Astrocyte (in vitro differentiated cells and primary cell): ENCODE measurements at regions not wholly inside any gene's neighbourhood (a gene's known extent, or its start where the extent isn't known, plus 50 kb on each side); places are given as distances from the start of the nearest gene placed in this dataset.
"Not testable (repeated sequence)": the region's sequence is repeated elsewhere in the genome, so short reads cannot be mapped to it uniquely, and the experiment has no call there.

Experiments
- DNase-seq: peaks from one replicate; pipeline ENCODE4 v3.0.0-alpha.2; 2010; ENCODE audit warnings: low read depth
- FAIRE-seq: peaks from 2 replicates; lab custom pipeline; 2011; peaks lifted over from hg19 to GRCh38; lab: Jason Lieb, UNC
- H2AFZ ChIP-seq: 2 replicates; pipeline ENCODE4 v1.6.0; 2012; ENCODE audit warnings: low read depth, low read length, inconsistent platforms
- H3K27ac ChIP-seq: 2 replicates; pipeline ENCODE4 v1.5.1; 2011; ENCODE audit warnings: low read depth, low read length, inconsistent platforms
- H3K27me3 ChIP-seq: 2 replicates; pipeline ENCODE4 v1.6.0; 2011; ENCODE audit warnings: low read length, inconsistent platforms; ENCODE audit not compliant: insufficient read depth
- H3K36me3 ChIP-seq: 2 replicates; pipeline ENCODE4 v1.5.1; 2011; ENCODE audit warnings: low read length, inconsistent platforms; ENCODE audit not compliant: insufficient read depth
- H3K4me1 ChIP-seq: 2 replicates; pipeline ENCODE4 v1.5.1; 2011; ENCODE audit warnings: low read length, inconsistent platforms; ENCODE audit not compliant: insufficient read depth
- H3K4me2 ChIP-seq: 2 replicates; pipeline ENCODE4 v1.6.0; 2012; ENCODE audit warnings: low read length, inconsistent platforms
- H3K4me3 ChIP-seq: 2 replicates; pipeline ENCODE4 v1.5.1; 2011; ENCODE audit warnings: low read depth, mild to moderate bottlenecking, low read length, inconsistent platforms; ENCODE audit not compliant: insufficient read depth
- H3K79me2 ChIP-seq: 2 replicates; pipeline ENCODE4 v1.6.0; 2012; ENCODE audit warnings: mild to moderate bottlenecking, low read length, inconsistent platforms; ENCODE audit not compliant: insufficient read depth
- H3K9ac ChIP-seq: 2 replicates; pipeline ENCODE4 v1.6.0; 2012; ENCODE audit warnings: mild to moderate bottlenecking, low read length, inconsistent platforms
- H3K9me3 ChIP-seq: 2 replicates; pipeline ENCODE4 v1.5.1; 2012; ENCODE audit warnings: low read depth, mild to moderate bottlenecking, low read length, inconsistent platforms; ENCODE audit not compliant: insufficient read depth
- H4K20me1 ChIP-seq: 2 replicates; pipeline ENCODE4 v1.6.0; 2012; ENCODE audit warnings: low read length, inconsistent platforms; ENCODE audit not compliant: insufficient read depth
- H3K27ac Mint-ChIP-seq: one replicate; pipeline ENCODE4 v1.8.0; 2021; ENCODE audit warnings: mild to moderate bottlenecking, mixed read lengths; ENCODE audit not compliant: unreplicated experiment
- H3K27me3 Mint-ChIP-seq: one replicate; pipeline ENCODE4 v1.8.0; 2021; ENCODE audit warnings: low read depth, mixed read lengths; ENCODE audit not compliant: unreplicated experiment
- H3K36me3 Mint-ChIP-seq: one replicate; pipeline ENCODE4 v1.8.0; 2021; ENCODE audit warnings: low read depth, mixed read lengths; ENCODE audit not compliant: unreplicated experiment
- H3K4me1 Mint-ChIP-seq: one replicate; pipeline ENCODE4 v1.8.0; 2021; ENCODE audit warnings: low read depth, mixed read lengths; ENCODE audit not compliant: unreplicated experiment
- H3K4me3 Mint-ChIP-seq: one replicate; pipeline ENCODE4 v1.8.0; 2021; ENCODE audit warnings: mild to moderate bottlenecking, moderate library complexity, mixed read lengths; ENCODE audit not compliant: unreplicated experiment
- H3K9me3 Mint-ChIP-seq: one replicate; pipeline ENCODE4 v1.8.0; 2021; ENCODE audit warnings: mild to moderate bottlenecking, mixed read lengths; ENCODE audit not compliant: unreplicated experiment
- EZH2 ChIP-seq: IDR thresholded peaks from 2 replicates; pipeline ENCODE4 v1.6.1; 2012; ENCODE audit warnings: mild to moderate bottlenecking, low read length, inconsistent platforms; ENCODE audit not compliant: insufficient read depth
- TF ChIP-seq, protein P1 (sequence below): IDR thresholded peaks from 2 replicates; pipeline ENCODE4 v1.5.1; 2011; ENCODE audit warnings: low read depth, mild to moderate bottlenecking, inconsistent platforms, low read length, moderate library complexity; ENCODE audit not compliant: insufficient read depth

DNA sequence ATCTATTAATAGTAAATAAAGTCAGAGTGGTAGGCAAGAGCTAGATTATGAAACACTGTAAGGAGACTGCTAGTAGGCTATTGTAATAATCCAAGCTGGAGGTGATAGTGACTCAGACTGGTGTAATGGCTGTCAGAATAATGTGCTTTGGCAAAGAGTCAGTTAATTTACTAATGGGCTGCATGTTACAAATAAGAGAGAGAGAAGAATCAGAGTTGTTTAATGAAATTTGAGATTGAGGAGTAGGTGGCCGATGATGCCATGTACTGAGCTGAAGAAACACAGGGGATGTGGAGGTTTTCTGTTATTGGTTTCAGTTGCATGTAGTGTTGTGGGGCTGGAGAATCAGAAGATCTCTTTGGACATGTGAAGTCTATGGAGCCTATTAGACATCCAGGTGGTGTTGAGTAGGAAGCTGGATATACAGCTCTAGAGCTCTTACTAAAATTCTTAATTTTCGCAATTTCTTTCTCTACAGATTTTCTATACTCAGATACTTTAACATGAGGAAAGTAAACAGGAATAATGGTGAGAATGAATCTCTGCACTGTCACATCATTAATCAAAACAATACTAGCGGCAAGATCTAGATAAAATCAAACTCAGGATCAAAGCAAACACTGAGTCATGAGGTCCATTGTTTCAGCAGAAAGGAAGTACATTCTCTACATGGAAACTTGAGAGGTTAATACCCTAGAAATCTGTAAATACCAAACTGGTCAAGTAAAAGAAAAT, 167.7 kb downstream of the SIM1 start:
- Mint-ChIP-seq H3K9me3 (no peaks in the 10 kb centered on the region), H3K27me3 (no peaks in the 10 kb centered on the region), H3K4me3 (no peak overlapping the region), H3K4me1 (peaks cover 27% of the 10 kb centered on the region), H3K36me3 (no peaks in the 10 kb centered on the region), H3K27ac (no peak overlapping the region)
- Histone ChIP-seq H3K27me3 (no peaks in the 10 kb centered on the region), H3K36me3 (no peaks in the 10 kb centered on the region), H3K4me1 (peaks cover 25% of the 10 kb centered on the region), H3K9ac (peak overlapping the region; percentile 49), H3K4me2 (peak overlapping the region; percentile 80), H3K9me3 (no peaks in the 10 kb centered on the region), H3K4me3 (no peak overlapping the region), H3K79me2 (no peaks in the 10 kb centered on the region), H2AFZ (no peak overlapping the region), H3K27ac (peak overlapping the region; percentile 82), H4K20me1 (no peaks in the 10 kb centered on the region)
- FAIRE-seq (peak; percentile 87), DNase-seq (peak; percentile 91)
- TF ChIP-seq EZH2 = no peak
- TF ChIP-seq, protein P1, sequence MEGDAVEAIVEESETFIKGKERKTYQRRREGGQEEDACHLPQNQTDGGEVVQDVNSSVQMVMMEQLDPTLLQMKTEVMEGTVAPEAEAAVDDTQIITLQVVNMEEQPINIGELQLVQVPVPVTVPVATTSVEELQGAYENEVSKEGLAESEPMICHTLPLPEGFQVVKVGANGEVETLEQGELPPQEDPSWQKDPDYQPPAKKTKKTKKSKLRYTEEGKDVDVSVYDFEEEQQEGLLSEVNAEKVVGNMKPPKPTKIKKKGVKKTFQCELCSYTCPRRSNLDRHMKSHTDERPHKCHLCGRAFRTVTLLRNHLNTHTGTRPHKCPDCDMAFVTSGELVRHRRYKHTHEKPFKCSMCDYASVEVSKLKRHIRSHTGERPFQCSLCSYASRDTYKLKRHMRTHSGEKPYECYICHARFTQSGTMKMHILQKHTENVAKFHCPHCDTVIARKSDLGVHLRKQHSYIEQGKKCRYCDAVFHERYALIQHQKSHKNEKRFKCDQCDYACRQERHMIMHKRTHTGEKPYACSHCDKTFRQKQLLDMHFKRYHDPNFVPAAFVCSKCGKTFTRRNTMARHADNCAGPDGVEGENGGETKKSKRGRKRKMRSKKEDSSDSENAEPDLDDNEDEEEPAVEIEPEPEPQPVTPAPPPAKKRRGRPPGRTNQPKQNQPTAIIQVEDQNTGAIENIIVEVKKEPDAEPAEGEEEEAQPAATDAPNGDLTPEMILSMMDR = no peak

- not testable (repeated sequence) for FAIRE-seq, H3K4me2 ChIP-seq, H3K9me3 Mint-ChIP-seq, DNase-seq, H3K36me3 Mint-ChIP-seq, H3K4me3 Mint-ChIP-seq, H3K9ac ChIP-seq, H3K27ac ChIP-seq, H3K27ac Mint-ChIP-seq, H4K20me1 ChIP-seq, H2AFZ ChIP-seq, H3K27me3 Mint-ChIP-seq, H3K79me2 ChIP-seq, H3K4me3 ChIP-seq, H3K27me3 ChIP-seq, H3K9me3 ChIP-seq, H3K36me3 ChIP-seq
- peaks cover 22% of the 10 kb centered on the region for H3K4me1 ChIP-seq
- H3K4me1 Mint-ChIP-seq = peaks cover 23% of the 10 kb centered on the region
Observed at GRCh38 chr6:100295172-100295571, 169.5 kb downstream of the SIM1 start.

DNA sequence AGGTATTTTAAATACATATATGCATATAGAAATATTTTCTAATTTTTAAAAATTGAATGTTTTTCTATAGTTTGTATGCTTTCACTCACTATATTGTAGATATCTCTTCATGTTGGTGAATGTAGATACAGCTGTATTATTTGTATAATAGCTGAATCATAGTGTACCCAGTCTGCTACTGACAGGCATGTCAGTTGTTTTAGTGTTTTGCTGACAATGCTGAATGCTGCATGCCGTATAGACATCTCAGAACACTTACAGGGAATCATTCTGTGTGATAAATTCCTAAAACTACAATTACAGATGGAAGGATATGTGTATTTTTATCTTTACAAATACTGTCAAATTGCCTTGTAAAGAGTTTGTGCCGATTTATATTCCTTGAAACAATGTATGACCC, 175.4 kb downstream of the SIM1 start:
- no peak overlapping the region for H3K27ac ChIP-seq
- H3K4me2 ChIP-seq = no peak overlapping the region
- no peaks in the 10 kb centered on the region for H3K9me3 Mint-ChIP-seq
- no peaks in the 10 kb centered on the region for H3K9me3 ChIP-seq
- no peaks in the 10 kb centered on the region for H4K20me1 ChIP-seq
- FAIRE-seq (no peak), DNase-seq (no peak)
- no peak overlapping the region for H3K4me3 ChIP-seq
- H3K9ac ChIP-seq = no peak overlapping the region
- H3K4me1 ChIP-seq = no peaks in the 10 kb centered on the region
- H3K4me3 Mint-ChIP-seq = no peak overlapping the region
- no peak for TF ChIP-seq EZH2
- TF ChIP-seq, protein P1 = no peak
- H3K4me1 Mint-ChIP-seq = peaks cover 13% of the 10 kb centered on the region
- no peaks in the 10 kb centered on the region for H3K36me3 Mint-ChIP-seq
- no peaks in the 10 kb centered on the region for H3K79me2 ChIP-seq
- H3K27me3 Mint-ChIP-seq = no peaks in the 10 kb centered on the region
- no peak overlapping the region for H2AFZ ChIP-seq
- no peak overlapping the region for H3K27ac Mint-ChIP-seq
- no peaks in the 10 kb centered on the region for H3K36me3 ChIP-seq
- H3K27me3 ChIP-seq = no peaks in the 10 kb centered on the region
